Common myeloid progenitor, CD34-positive (primary cell): ENCODE measurements at regions not wholly inside any gene's neighbourhood (a gene's known extent, or its start where the extent isn't known, plus 50 kb on each side); places are given as distances from the start of the nearest gene placed in this dataset.

Source experiments
- CTCF ChIA-PET: fragments of 350-600 bp; sonication (Branson Sonifier 250); formaldehyde crosslinking; loops from one replicate; lab custom pipeline; 2021; ENCODE audit warnings: antibody characterized with exemption; lab: Charles Lee
- POLR2A ChIA-PET: fragments of 350-600 bp; sonication (Branson Sonifier 250); formaldehyde crosslinking; loops from one replicate; lab custom pipeline; 2021; ENCODE audit warnings: antibody characterized with exemption; lab: Charles Lee
- DNase-seq, 3 donors: peaks; one replicate each; pipeline versions ENCODE4 v3.0.0 to v3.0.0-alpha.2; 2013
- H3K27ac ChIP-seq, 2 experiments: 1 replicate in 1 of 2; 2 replicates in 1 of 2; pipeline ENCODE4 v1.7.0; 2013; ENCODE audit warnings: inconsistent platforms in 2 of 2, low read length in 2 of 2, mild to moderate bottlenecking in 2 of 2, low read depth in 1 of 2, moderate library complexity in 1 of 2; ENCODE audit not compliant: severe bottlenecking in 2 of 2, insufficient read depth in 1 of 2, poor library complexity in 1 of 2
- H3K27me3 ChIP-seq, 5 experiments: replicated peaks in 2 of 5; 1 replicate in 3 of 5; 2 replicates in 2 of 5; pipeline versions ENCODE4 v1.6.1 to v1.7.0; 2013; ENCODE audit warnings: low read length in 4 of 5, mild to moderate bottlenecking in 2 of 5, moderate library complexity in 2 of 5, inconsistent platforms in 1 of 5; ENCODE audit not compliant: insufficient read depth in 5 of 5, control insufficient read depth in 4 of 5
- H3K36me3 ChIP-seq, 4 experiments: 1 replicate in 2 of 4; 2 replicates in 2 of 4; pipeline versions ENCODE4 v1.6.1 to v1.7.0; 2013; ENCODE audit warnings: low read length in 3 of 4, control low read depth in 1 of 4, mild to moderate bottlenecking in 1 of 4; ENCODE audit not compliant: control insufficient read depth in 4 of 4, insufficient read depth in 4 of 4
- H3K4me1 ChIP-seq, 4 experiments: 1 replicate in 3 of 4; 2 replicates in 1 of 4; pipeline versions ENCODE4 v1.6.1 to v1.7.1; 2013; ENCODE audit warnings: low read length in 3 of 4, mild to moderate bottlenecking in 3 of 4, control low read depth in 1 of 4, inconsistent platforms in 1 of 4, moderate library complexity in 1 of 4; ENCODE audit not compliant: control insufficient read depth in 4 of 4, insufficient read depth in 4 of 4; ENCODE audit errors: control extremely low read depth in 1 of 4
- H3K4me3 ChIP-seq, 7 experiments: 1 replicate in 4 of 7; 2 replicates in 3 of 7; pipeline versions ENCODE4 v1.5.1 to v1.7.0; 2013; ENCODE audit warnings: mild to moderate bottlenecking in 7 of 7, low read length in 6 of 7, moderate library complexity in 6 of 7, inconsistent platforms in 2 of 7, low read depth in 2 of 7, control low read depth in 1 of 7; ENCODE audit not compliant: insufficient read depth in 4 of 7, control insufficient read depth in 1 of 7; ENCODE audit errors: extremely low read depth in 1 of 7
- H3K9me3 ChIP-seq, 5 experiments: 1 replicate in 4 of 5; 2 replicates in 1 of 5; pipeline versions ENCODE4 v1.6.1 to v1.7.1; 2013; ENCODE audit warnings: low read length in 4 of 5, mild to moderate bottlenecking in 2 of 5, inconsistent platforms in 1 of 5, low read depth in 1 of 5, moderate library complexity in 1 of 5; ENCODE audit not compliant: control insufficient read depth in 4 of 5, insufficient read depth in 2 of 5; ENCODE audit errors: control extremely low read depth in 1 of 5
- WGBS: methylation state at CpG from one replicate; pipeline ENCODE4 v1.1.5; 2013; ENCODE audit not compliant: insufficient coverage; 5-methylcytosine and 5-hydroxymethylcytosine counted together

DNA sequence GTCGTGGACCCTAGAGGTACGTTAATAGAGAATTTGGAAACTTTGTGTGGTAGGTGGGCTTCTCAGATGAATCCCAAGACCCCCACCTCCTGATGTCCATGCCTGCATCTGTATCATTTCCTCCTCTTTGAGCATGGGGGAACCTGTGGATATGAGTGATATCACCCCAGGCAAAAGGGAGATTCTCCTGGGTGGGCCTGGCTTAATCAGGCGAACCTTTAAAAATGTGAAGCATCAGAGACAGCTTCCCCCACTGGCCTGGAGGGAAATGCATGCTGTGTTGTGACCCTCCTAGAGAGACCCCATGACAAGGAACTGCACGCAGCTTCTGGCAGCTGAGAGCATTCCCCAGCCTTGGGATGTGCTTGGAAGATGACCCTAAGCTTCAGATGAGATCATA lies 180.9 kb downstream of the MBOAT1 start:
- ChIA-PET POLR2A (no interaction called here), CTCF (interaction anchor here (1.1 kb wide), 1 partner anchor 184 kb away, joined by 3 read pairs; no protein-coding TSS in a partner anchor)
- H3K4me3 ChIP-seq, result no peak overlapping the region
- 98% methylated on average over 4 of the region's 4 CpGs for WGBS
- H3K27ac ChIP-seq, result no peak overlapping the region
- no peak for DNase-seq
- no peaks in the 10 kb centered on the region for H3K9me3 ChIP-seq
- H3K27me3 ChIP-seq, result peaks cover 0 to 2% (median 0%) of the 10 kb centered on the region in 5 experiments
- no peaks in the 10 kb centered on the region for H3K36me3 ChIP-seq
- H3K4me1 ChIP-seq, result peaks cover 0 to 28% (median 17%) of the 10 kb centered on the region in 4 experiments

DNA sequence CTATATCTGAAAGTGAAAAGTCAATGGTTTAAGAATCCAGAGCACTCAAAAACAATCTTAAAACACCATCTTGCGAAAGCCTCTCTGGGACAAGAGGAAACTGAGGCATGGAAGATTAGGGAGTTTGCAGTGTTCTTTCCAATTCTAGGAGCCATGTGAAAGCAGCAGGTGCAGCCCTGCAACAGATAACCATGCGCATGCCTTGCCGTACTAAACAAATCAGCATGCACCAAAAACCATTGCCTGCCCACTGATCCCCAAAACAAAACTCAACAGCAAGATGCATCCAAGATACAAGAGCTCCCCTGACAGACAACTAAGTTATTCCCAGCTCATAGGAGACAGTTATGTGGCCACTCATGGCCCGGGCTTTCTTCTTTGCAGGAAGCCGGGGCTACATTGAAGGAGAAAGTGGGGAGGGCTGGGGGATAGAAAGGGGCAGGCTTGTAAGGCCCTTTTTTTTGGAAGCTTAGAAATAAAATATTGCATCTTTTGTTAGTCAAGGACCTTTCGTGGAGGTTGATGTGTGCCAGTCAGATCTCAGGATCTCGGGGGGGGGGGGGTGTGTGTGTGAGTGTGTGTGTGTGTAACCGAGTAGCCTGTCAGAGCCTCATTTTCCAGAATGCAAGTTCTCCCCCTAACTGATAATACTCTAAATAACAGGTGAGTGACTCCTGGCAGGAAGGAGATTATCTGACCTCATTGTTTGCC lies 178.4 kb downstream of the MBOAT1 start:
- Histone ChIP-seq H3K36me3 (no peaks in the 10 kb centered on the region), H3K27me3 (peaks cover 0 to 2% (median 0%) of the 10 kb centered on the region in 5 experiments), H3K4me3 (peak overlapping the region in 2 of 7 experiments; percentile 40 to 51), H3K9me3 (peaks cover 0 to 4% (median 0%) of the 10 kb centered on the region in 5 experiments), H3K27ac (no peak overlapping the region), H3K4me1 (peaks cover 0 to 29% (median 18%) of the 10 kb centered on the region in 4 experiments)
- CTCF ChIA-PET, result interaction anchor here (0.6 kb wide), 1 partner anchor 1440 kb away, joined by 3 read pairs; no protein-coding TSS in a partner anchor
- DNase-seq, result no peak
- 69% methylated on average over 5 of the region's 8 CpGs for WGBS
- POLR2A ChIA-PET, result interaction anchor here (1.2 kb wide), 1 partner anchor 10 kb away, joined by 3 read pairs; no protein-coding TSS in a partner anchor

DNA sequence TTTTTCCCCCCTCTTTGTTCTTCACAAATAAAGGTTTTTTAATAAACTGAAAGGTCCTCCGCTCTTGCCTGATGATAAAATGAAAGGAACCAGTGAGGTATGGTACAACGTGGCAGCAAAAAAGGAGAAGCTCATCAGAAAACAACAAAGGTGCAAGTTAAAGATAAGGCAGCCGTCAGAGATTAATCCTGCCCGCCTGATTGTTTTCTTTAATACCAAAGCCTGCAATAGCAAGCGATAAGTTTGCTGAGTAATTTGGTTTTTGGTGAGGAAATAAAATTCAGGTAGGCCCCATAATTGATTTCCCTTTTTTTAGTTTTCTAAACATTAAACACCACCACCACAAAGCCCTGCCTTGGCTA lies 177.9 kb downstream of the MBOAT1 start:
- no peak overlapping the region for H3K27ac ChIP-seq
- peaks cover 0 to 29% (median 18%) of the 10 kb centered on the region in 4 experiments for H3K4me1 ChIP-seq
- ChIA-PET POLR2A (interaction anchor here (1.2 kb wide), 1 partner anchor 11 kb away, joined by 3 read pairs; no protein-coding TSS in a partner anchor), CTCF (no interaction called here)
- WGBS, result 0% methylated on average over 3 of the region's 5 CpGs
- H3K9me3 ChIP-seq, result peaks cover 0 to 4% (median 0%) of the 10 kb centered on the region in 5 experiments
- H3K27me3 ChIP-seq, result peaks cover 0 to 2% (median 0%) of the 10 kb centered on the region in 5 experiments
- H3K36me3 ChIP-seq, result no peaks in the 10 kb centered on the region
- H3K4me3 ChIP-seq, result peak overlapping the region in 3 of 7 experiments; percentile 14 to 51 (median 40)
- peak; percentile 88 to 98 (median 95) for DNase-seq

DNA sequence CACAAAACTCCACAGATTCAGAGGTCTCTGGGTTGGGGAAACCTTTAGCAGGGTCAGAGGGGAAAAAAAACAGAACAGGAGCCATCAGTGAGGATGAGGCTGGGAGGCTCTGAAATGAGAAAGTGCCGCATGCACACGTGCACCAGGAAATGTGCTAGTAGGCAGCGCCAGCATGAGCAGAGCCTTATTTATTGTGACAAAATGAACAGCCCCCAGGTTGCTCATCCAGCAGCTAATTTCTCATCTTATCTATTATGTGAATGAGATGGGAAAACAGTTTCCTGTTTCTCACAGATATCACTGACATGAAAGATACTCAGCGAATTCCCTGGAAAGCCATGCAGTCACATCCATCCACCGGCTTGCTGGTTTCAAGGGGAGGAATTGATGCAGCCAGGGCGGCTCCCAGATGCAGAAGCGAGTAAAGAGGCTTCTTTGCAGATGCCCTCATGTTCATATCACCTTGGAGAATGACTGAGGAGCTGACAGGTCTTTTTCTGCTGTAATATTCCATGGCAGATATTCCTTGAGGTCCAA lies 176.1 kb downstream of the MBOAT1 start:
- H3K4me1 ChIP-seq, result peaks cover 0 to 25% (median 15%) of the 10 kb centered on the region in 4 experiments
- peaks cover 0 to 4% (median 0%) of the 10 kb centered on the region in 5 experiments for H3K9me3 ChIP-seq
- DNase-seq, result no peak
- CTCF ChIA-PET, result no interaction called here
- peaks cover 0 to 2% (median 0%) of the 10 kb centered on the region in 5 experiments for H3K27me3 ChIP-seq
- WGBS, result 94% methylated on average over 4 of the region's 7 CpGs
- no peak overlapping the region for H3K27ac ChIP-seq
- no peak overlapping the region for H3K4me3 ChIP-seq
- H3K36me3 ChIP-seq, result no peaks in the 10 kb centered on the region
- POLR2A ChIA-PET, result no interaction called here

DNA sequence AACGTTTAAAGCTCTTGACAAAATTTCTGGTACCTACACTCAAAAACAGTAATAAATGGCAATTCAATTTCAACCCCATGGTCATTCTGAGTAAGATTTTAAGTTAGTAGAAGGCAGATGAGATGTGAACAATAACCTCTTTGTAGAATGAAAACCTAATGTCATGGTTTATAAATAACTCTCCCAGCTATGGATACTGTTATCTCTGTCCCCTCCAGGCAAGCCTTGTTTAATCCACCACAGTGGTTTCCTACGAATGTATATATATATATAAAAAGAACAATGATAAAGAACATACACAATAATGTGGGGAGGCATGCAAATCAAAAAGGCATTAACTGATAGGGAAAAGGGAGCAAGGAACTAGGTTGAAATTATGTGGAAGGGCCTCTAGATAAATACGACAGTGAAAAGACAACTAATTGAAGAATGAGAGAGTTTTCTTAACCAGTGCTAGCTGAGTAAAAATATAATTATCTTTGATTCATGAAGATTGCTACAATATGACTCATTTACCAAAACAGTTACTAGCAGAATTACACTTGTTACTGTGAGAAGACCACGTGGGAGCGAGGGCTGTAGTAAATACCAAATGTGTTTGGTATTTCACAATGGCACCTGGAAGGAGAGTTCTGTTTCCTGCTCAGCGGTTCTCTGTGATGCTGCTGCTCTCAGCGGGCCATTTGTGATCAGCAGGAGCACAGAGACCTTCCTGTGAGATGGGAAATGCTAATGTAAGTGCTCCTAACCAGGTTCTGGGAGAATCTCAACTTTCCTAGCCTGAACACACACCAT lies 173.7 kb downstream of the MBOAT1 start:
- DNase-seq, result peak in 2 of 3 donors; percentile 50 to 62
- ChIA-PET POLR2A (interaction anchor here (0.6 kb wide), 1 partner anchor 285 kb away, joined by 4 read pairs; no protein-coding TSS in a partner anchor), CTCF (interaction anchor here (0.6 kb wide), 1 partner anchor 18 kb away, joined by 3 read pairs; no protein-coding TSS in a partner anchor)
- no peaks in the 10 kb centered on the region for H3K27me3 ChIP-seq
- no peaks in the 10 kb centered on the region for H3K36me3 ChIP-seq
- no peak overlapping the region for H3K27ac ChIP-seq
- H3K4me3 ChIP-seq, result no peak overlapping the region
- peaks cover 0 to 23% (median 15%) of the 10 kb centered on the region in 4 experiments for H3K4me1 ChIP-seq
- H3K9me3 ChIP-seq, result peaks cover 0 to 4% (median 0%) of the 10 kb centered on the region in 5 experiments
- 93% methylated on average over 3 of the region's 7 CpGs for WGBS

DNA sequence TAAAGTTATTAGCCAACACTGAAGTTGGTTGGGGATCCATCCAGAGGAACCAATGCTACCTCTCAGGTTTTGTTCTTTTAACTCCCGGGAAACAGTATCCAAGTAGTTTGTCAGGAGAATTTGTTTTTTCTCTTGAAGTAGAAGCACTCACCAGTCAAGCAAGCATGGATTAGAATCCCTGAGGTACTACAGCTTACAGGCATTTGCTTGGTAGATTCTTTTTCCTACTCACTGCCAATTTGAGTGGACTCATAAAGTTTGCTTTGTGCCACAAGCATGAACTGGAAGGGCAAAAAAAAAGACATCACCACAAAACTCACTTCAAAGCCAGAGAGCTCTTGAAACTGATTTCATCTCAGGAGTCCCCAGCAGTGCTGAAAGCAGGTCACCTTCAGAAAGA lies 167.4 kb downstream of the MBOAT1 start:
- Histone ChIP-seq H3K27ac (no peak overlapping the region), H3K27me3 (no peaks in the 10 kb centered on the region), H3K4me1 (no peaks in the 10 kb centered on the region), H3K4me3 (no peak overlapping the region), H3K9me3 (no peaks in the 10 kb centered on the region), H3K36me3 (no peaks in the 10 kb centered on the region)
- ChIA-PET CTCF (interaction anchor here (1.2 kb wide), 1 partner anchor 12 kb away, joined by 4 read pairs; no protein-coding TSS in a partner anchor), POLR2A (no interaction called here)
- WGBS, result 100% methylated on average over 1 of the region's 1 CpG
- DNase-seq, result no peak
